Activated T-cell treated with anti-CD3 and anti-CD28 coated beads, Interleukin-2, amount 50 U/mL, for 24 hours (primary cell): ENCODE measurements at regions not wholly inside any gene's neighbourhood (a gene's known extent, or its start where the extent isn't known, plus 50 kb on each side); places are given as distances from the start of the nearest gene placed in this dataset.
"Not testable (repeated sequence)": the region's sequence is repeated elsewhere in the genome, so short reads cannot be mapped to it uniquely, and the experiment has no call there.

Experiments used
- DNase-seq: peaks from one replicate; pipeline ENCODE4 v3.0.0-alpha.2; 2020
- H3K27ac Mint-ChIP-seq: 2 replicates; pipeline ENCODE4 v1.8.0; 2020; ENCODE audit warnings: mild to moderate bottlenecking, mixed read lengths
- H3K27me3 Mint-ChIP-seq: 2 replicates; pipeline ENCODE4 v1.8.0; 2020; ENCODE audit warnings: mixed read lengths
- H3K36me3 Mint-ChIP-seq: 2 replicates; pipeline ENCODE4 v1.8.0; 2020; ENCODE audit warnings: low read depth, mixed read lengths
- H3K4me1 Mint-ChIP-seq: 2 replicates; pipeline ENCODE4 v1.8.0; 2020; ENCODE audit warnings: low read depth, mixed read lengths
- H3K4me3 Mint-ChIP-seq: 2 replicates; pipeline ENCODE4 v1.8.0; 2020; ENCODE audit warnings: mild to moderate bottlenecking, moderate library complexity, mixed read lengths
- H3K9me3 Mint-ChIP-seq: 2 replicates; pipeline ENCODE4 v1.8.0; 2020; ENCODE audit warnings: mixed read lengths

GRCh38 chr12:74595696-74596095, 58.1 kb downstream of the ATXN7L3B start:
- Mint-ChIP-seq H3K4me3 (no peak overlapping the region), H3K36me3 (no peaks in the 10 kb centered on the region)

GRCh38 chr12:74598819-74599218, 61.2 kb downstream of the ATXN7L3B start:
- H3K9me3 Mint-ChIP-seq, result peaks cover 11% of the 10 kb centered on the region
- H3K4me1 Mint-ChIP-seq, result no peaks in the 10 kb centered on the region
- no peak overlapping the region for H3K4me3 Mint-ChIP-seq
- H3K27me3 Mint-ChIP-seq, result no peaks in the 10 kb centered on the region
- no peak for DNase-seq
- H3K27ac Mint-ChIP-seq, result no peak overlapping the region
- no peaks in the 10 kb centered on the region for H3K36me3 Mint-ChIP-seq

More at GRCh38 chr12:74595696-74596095, 58.1 kb downstream of the ATXN7L3B start:
- Mint-ChIP-seq H3K9me3 (peaks cover 11% of the 10 kb centered on the region), H3K4me1 (no peaks in the 10 kb centered on the region), H3K27ac (no peak overlapping the region), H3K27me3 (no peaks in the 10 kb centered on the region)
- DNase-seq, result no peak

- Mint-ChIP-seq H3K9me3 (peaks cover 11% of the 10 kb centered on the region), H3K36me3 (no peaks in the 10 kb centered on the region), H3K4me3 (no peak overlapping the region)
Observed at GRCh38 chr12:74599932-74600331, 62.3 kb downstream of the ATXN7L3B start.

GRCh38 chr12:74600817-74601216, 63.2 kb downstream of the ATXN7L3B start:
- not testable (repeated sequence) for H3K27me3 Mint-ChIP-seq, H3K27ac Mint-ChIP-seq

More at GRCh38 chr12:74599932-74600331, 62.3 kb downstream of the ATXN7L3B start:
- no peaks in the 10 kb centered on the region for H3K27me3 Mint-ChIP-seq
- no peak for DNase-seq
- H3K27ac Mint-ChIP-seq, result no peak overlapping the region
- H3K4me1 Mint-ChIP-seq, result no peaks in the 10 kb centered on the region

GRCh38 chr12:74602881-74603672, 65.4 kb downstream of the ATXN7L3B start:
- no peak for DNase-seq
- H3K4me1 Mint-ChIP-seq, result no peaks in the 10 kb centered on the region
- H3K27me3 Mint-ChIP-seq, result peaks cover 3% of the 10 kb centered on the region
- H3K36me3 Mint-ChIP-seq, result no peaks in the 10 kb centered on the region
- H3K27ac Mint-ChIP-seq, result no peak overlapping the region
- H3K4me3 Mint-ChIP-seq, result no peak overlapping the region
- H3K9me3 Mint-ChIP-seq, result peaks cover 11% of the 10 kb centered on the region

More at GRCh38 chr12:74600817-74601216, 63.2 kb downstream of the ATXN7L3B start:
- H3K4me1 Mint-ChIP-seq, H3K4me3 Mint-ChIP-seq, DNase-seq, H3K36me3 Mint-ChIP-seq: not testable (repeated sequence)
- H3K9me3 Mint-ChIP-seq, result peaks cover 11% of the 10 kb centered on the region

- no peak for DNase-seq
- H3K4me3 Mint-ChIP-seq, result no peak overlapping the region
- H3K27me3 Mint-ChIP-seq, result peaks cover 3% of the 10 kb centered on the region
- H3K36me3 Mint-ChIP-seq, result no peaks in the 10 kb centered on the region
- no peaks in the 10 kb centered on the region for H3K4me1 Mint-ChIP-seq
- H3K27ac Mint-ChIP-seq, result no peak overlapping the region
- no peaks in the 10 kb centered on the region for H3K9me3 Mint-ChIP-seq
Observed at GRCh38 chr12:74608231-74608775, 70.7 kb downstream of the ATXN7L3B start.

- Mint-ChIP-seq H3K27ac (no peak overlapping the region), H3K27me3 (peaks cover 3% of the 10 kb centered on the region), H3K4me3 (no peak overlapping the region), H3K36me3 (no peaks in the 10 kb centered on the region), H3K4me1 (no peaks in the 10 kb centered on the region), H3K9me3 (no peaks in the 10 kb centered on the region)
- no peak for DNase-seq
Observed at GRCh38 chr12:74610711-74611110, 73.1 kb downstream of the ATXN7L3B start.

- DNase-seq, result no peak
- Mint-ChIP-seq H3K27me3 (no peaks in the 10 kb centered on the region), H3K27ac (no peak overlapping the region), H3K4me3 (no peak overlapping the region), H3K4me1 (no peaks in the 10 kb centered on the region), H3K36me3 (no peaks in the 10 kb centered on the region), H3K9me3 (no peaks in the 10 kb centered on the region)
Observed at GRCh38 chr12:74614426-74614825, 76.8 kb downstream of the ATXN7L3B start.

GRCh38 chr12:74619084-74619483, 81.4 kb downstream of the ATXN7L3B start:
- no peak overlapping the region for H3K4me3 Mint-ChIP-seq
- H3K4me1 Mint-ChIP-seq, result no peaks in the 10 kb centered on the region
- no peak overlapping the region for H3K27ac Mint-ChIP-seq
- H3K36me3 Mint-ChIP-seq, result no peaks in the 10 kb centered on the region
- no peaks in the 10 kb centered on the region for H3K27me3 Mint-ChIP-seq
- H3K9me3 Mint-ChIP-seq, result no peaks in the 10 kb centered on the region
- DNase-seq, result no peak

- no peak overlapping the region for H3K27ac Mint-ChIP-seq
- H3K27me3 Mint-ChIP-seq, result no peaks in the 10 kb centered on the region
- no peak overlapping the region for H3K4me3 Mint-ChIP-seq
- H3K9me3 Mint-ChIP-seq, result no peaks in the 10 kb centered on the region
- DNase-seq, result no peak
- no peaks in the 10 kb centered on the region for H3K36me3 Mint-ChIP-seq
- H3K4me1 Mint-ChIP-seq, result no peaks in the 10 kb centered on the region
Observed at GRCh38 chr12:74619884-74620283, 82.2 kb downstream of the ATXN7L3B start.

GRCh38 chr12:74620921-74621320, 83.3 kb downstream of the ATXN7L3B start:
- no peaks in the 10 kb centered on the region for H3K36me3 Mint-ChIP-seq
- H3K27me3 Mint-ChIP-seq, result no peaks in the 10 kb centered on the region

GRCh38 chr12:74624201-74624600, 86.6 kb downstream of the ATXN7L3B start:
- Mint-ChIP-seq H3K27me3 (no peaks in the 10 kb centered on the region), H3K9me3 (no peaks in the 10 kb centered on the region), H3K27ac (no peak overlapping the region), H3K36me3 (no peaks in the 10 kb centered on the region), H3K4me3 (no peak overlapping the region), H3K4me1 (no peaks in the 10 kb centered on the region)
- no peak for DNase-seq

More at GRCh38 chr12:74620921-74621320, 83.3 kb downstream of the ATXN7L3B start:
- Mint-ChIP-seq H3K4me3 (no peak overlapping the region), H3K9me3 (no peaks in the 10 kb centered on the region), H3K4me1 (no peaks in the 10 kb centered on the region), H3K27ac (no peak overlapping the region)
- no peak for DNase-seq

- Mint-ChIP-seq H3K27ac (no peak overlapping the region), H3K36me3 (no peaks in the 10 kb centered on the region), H3K4me1 (no peaks in the 10 kb centered on the region), H3K4me3 (no peak overlapping the region), H3K27me3 (no peaks in the 10 kb centered on the region), H3K9me3 (no peaks in the 10 kb centered on the region)
- DNase-seq, result no peak
Observed at GRCh38 chr12:74626397-74626796, 88.8 kb downstream of the ATXN7L3B start.

- Mint-ChIP-seq H3K36me3 (no peaks in the 10 kb centered on the region), H3K27me3 (peaks cover 4% of the 10 kb centered on the region), H3K27ac (no peak overlapping the region), H3K4me1 (no peaks in the 10 kb centered on the region), H3K9me3 (no peaks in the 10 kb centered on the region), H3K4me3 (no peak overlapping the region)
- no peak for DNase-seq
Observed at GRCh38 chr12:74641262-74641661, 103.6 kb downstream of the ATXN7L3B start.

GRCh38 chr12:74641694-74642093, 104.1 kb downstream of the ATXN7L3B start:
- Mint-ChIP-seq H3K36me3 (no peaks in the 10 kb centered on the region), H3K4me3 (no peak overlapping the region), H3K4me1 (no peaks in the 10 kb centered on the region), H3K9me3 (no peaks in the 10 kb centered on the region), H3K27me3 (peaks cover 4% of the 10 kb centered on the region), H3K27ac (no peak overlapping the region)
- no peak for DNase-seq
